HEK293 (cell line): ENCODE measurements at regions not wholly inside any gene's neighbourhood (a gene's known extent, or its start where the extent isn't known, plus 50 kb on each side); places are given as distances from the start of the nearest gene placed in this dataset.

Source experiments
- BCL11A ChIP-seq: fragments of 450-650 bp; formaldehyde crosslinking; IDR thresholded peaks from 2 replicates; pipeline ENCODE4 v1.5.1; 2016; ENCODE audit warnings: low read depth, missing biosample characterization, missing genetic modification characterization
- CTCF ChIP-seq: fragments of 450-650 bp; formaldehyde crosslinking; IDR thresholded peaks from 2 replicates; pipeline ENCODE4 v1.5.1; 2016; ENCODE audit warnings: missing biosample characterization, missing genetic modification characterization
- PATZ1 ChIP-seq: fragments of 450-650 bp; formaldehyde crosslinking; IDR thresholded peaks from 2 replicates; pipeline ENCODE4 v1.5.1; 2016; ENCODE audit warnings: missing biosample characterization, missing genetic modification characterization
- SCRT2 ChIP-seq: fragments of 450-650 bp; formaldehyde crosslinking; IDR thresholded peaks from 2 replicates; pipeline ENCODE4 v1.5.1; 2016; ENCODE audit warnings: missing biosample characterization, missing genetic modification characterization
- ZBTB11 ChIP-seq: fragments of 450-650 bp; formaldehyde crosslinking; conservative IDR thresholded peaks from 2 replicates; pipeline ENCODE4 v1.5.1; 2016; ENCODE audit warnings: low read depth, missing biosample characterization, missing genetic modification characterization
- ZNF140 ChIP-seq: fragments of 450-650 bp; formaldehyde crosslinking; IDR thresholded peaks from 2 replicates; pipeline ENCODE4 v1.5.1; 2016; ENCODE audit warnings: missing biosample characterization, missing genetic modification characterization
- ZNF169 ChIP-seq: fragments of 450-650 bp; formaldehyde crosslinking; IDR thresholded peaks from 2 replicates; pipeline ENCODE4 v1.5.1; 2016; ENCODE audit warnings: missing biosample characterization, missing genetic modification characterization
- ZNF174 ChIP-seq: fragments of 450-650 bp; formaldehyde crosslinking; IDR thresholded peaks from 2 replicates; pipeline ENCODE4 v1.5.0; 2017; ENCODE audit warnings: missing biosample characterization, mild to moderate bottlenecking, missing genetic modification characterization
- ZNF24 ChIP-seq: fragments of 450-650 bp; formaldehyde crosslinking; IDR thresholded peaks from 2 replicates; pipeline ENCODE4 v1.5.1; 2016; ENCODE audit warnings: missing biosample characterization, missing genetic modification characterization
- ZNF274 ChIP-seq, 2 experiments: fragments of 200-500 bp in 1 of 2; fragments of 450-650 bp in 1 of 2; sonication (Bioruptor generic) in 1 of 2; formaldehyde crosslinking in 1 of 2; IDR thresholded peaks; 2 replicates each; pipeline versions ENCODE4 v1.5.1 to v1.6.1; 2014 to 2016; ENCODE audit warnings: borderline replicate concordance in 1 of 2, inconsistent platforms in 1 of 2, low read length in 1 of 2, missing biosample characterization in 1 of 2, missing genetic modification characterization in 1 of 2
- ZNF366 ChIP-seq: fragments of 450-650 bp; formaldehyde crosslinking; conservative IDR thresholded peaks from 2 replicates; pipeline ENCODE4 v1.5.1; 2016; ENCODE audit warnings: missing biosample characterization, missing genetic modification characterization
- ZNF513 ChIP-seq: fragments of 450-650 bp; IDR thresholded peaks from 2 replicates; pipeline ENCODE4 v1.5.1; 2018; ENCODE audit warnings: missing biosample characterization, missing genetic modification characterization
- ZNF530 ChIP-seq: fragments of 450-650 bp; formaldehyde crosslinking; IDR thresholded peaks from 2 replicates; pipeline ENCODE4 v1.5.1; 2016; ENCODE audit warnings: low read depth, missing biosample characterization, missing genetic modification characterization
- ZNF707 ChIP-seq: fragments of 450-650 bp; formaldehyde crosslinking; IDR thresholded peaks from 2 replicates; pipeline ENCODE4 v1.5.1; 2016; ENCODE audit warnings: missing biosample characterization, missing genetic modification characterization

GRCh38 chr11:26916805-26917204 lies 77.1 kb upstream of the FIBIN start:
- TF ChIP-seq ZNF513 (no peak), ZNF174 (tag by site-specific recombination) (no peak), ZNF24 (tag by site-specific recombination) (no peak), ZNF169 (tag by site-specific recombination) (no peak), PATZ1 (no peak), ZNF707 (tag by site-specific recombination) (no peak), ZNF274 (IDR thresholded peaks at IDR 0.05; ENCODE audit: low read length) (no peak), ZNF274 (tag by site-specific recombination; IDR thresholded peaks at IDR 0.05; ENCODE audit: borderline replicate concordance) (no peak), CTCF (tag by site-specific recombination) (no peak), SCRT2 (tag by site-specific recombination) (no peak), ZNF366 (tag by site-specific recombination) (no peak), ZNF530 (tag by site-specific recombination) (no peak), ZNF140 (no peak), BCL11A (tag by site-specific recombination) (no peak), ZBTB11 (tag by site-specific recombination) (no peak)
